Gastrocnemius medialis (tissue), 4 donors: ENCODE measurements at regions not wholly inside any gene's neighbourhood (a gene's known extent, or its start where the extent isn't known, plus 50 kb on each side); places are given as distances from the start of the nearest gene placed in this dataset.

ENCODE experiments used
- ATAC-seq, 2 donors: fragments of 150-250 bp; one replicate each; pipeline ENCODE4 v1.9.1; 2016
- DNase-seq, 2 donors: peaks; one replicate each; pipeline ENCODE4 v3.0.0-alpha.2; 2019
- H3K27ac ChIP-seq, 4 donors: fragments of 200-600 bp; sonication (generic); 1 replicate in 1 of 4; 2 replicates in 3 of 4; pipeline ENCODE4 v1.5.1; 2016 to 2018; ENCODE audit warnings: mild to moderate bottlenecking in 2 of 4, moderate library complexity in 1 of 4
- H3K27me3 ChIP-seq, 3 donors: fragments of 200-600 bp; sonication (generic) in 2 of 3; 1 replicate in 1 of 3; 2 replicates in 2 of 3; pipeline versions ENCODE4 v1.5.1 to v1.6.0; 2016 to 2019; ENCODE audit warnings: mild to moderate bottlenecking in 1 of 3, moderate library complexity in 1 of 3
- H3K36me3 ChIP-seq, 2 donors: fragments of 200-600 bp; sonication (generic) in 1 of 2; one replicate each; pipeline ENCODE4 v1.5.1; 2017 to 2018
- H3K4me1 ChIP-seq, 2 donors: fragments of 200-600 bp; sonication (generic) in 1 of 2; one replicate each; pipeline ENCODE4 v1.5.1; 2016 to 2017; ENCODE audit warnings: mild to moderate bottlenecking in 2 of 2
- H3K4me3 ChIP-seq, 4 donors: fragments of 200-600 bp; sonication (generic) in 3 of 4; 1 replicate in 1 of 4; 2 replicates in 3 of 4; pipeline ENCODE4 v1.5.1; 2016 to 2019; ENCODE audit warnings: mild to moderate bottlenecking in 2 of 4
- H3K9me3 ChIP-seq, 3 donors: fragments of 200-600 bp; sonication (generic) in 2 of 3; 1 replicate in 1 of 3; 2 replicates in 2 of 3; pipeline ENCODE4 v1.5.1; 2016 to 2019
- POLR2A ChIP-seq, 2 donors: fragments of 450-650 bp; IDR thresholded peaks; one replicate each; pipeline ENCODE4 v1.6.1; 2017; ENCODE audit warnings: antibody characterized with exemption in 2 of 2, mild to moderate bottlenecking in 2 of 2, moderate library complexity in 2 of 2
- in situ Hi-C, 4 donors: fragments of 200-750 bp; cut with MboI; loops; one replicate each; pipeline versions ENCODE4 v1.15.0 to v1.8.0; 2017; ENCODE audit warnings: low sequenced_read_pairs in 4 of 4
- intact Hi-C: fragments of 100-400 bp; cut with DNase I; formaldehyde crosslinking; loops from one replicate; pipeline ENCODE4 v1.15.1; 2023; ENCODE audit warnings: low total_unique reads
- TF ChIP-seq, protein P1 (sequence below), 5 experiments: fragments of 450-650 bp in 3 of 5; fragments of 200-600 bp in 2 of 5; sonication (generic) in 2 of 5; IDR thresholded peaks in 4 of 5; conservative IDR thresholded peaks in 1 of 5; 1 replicate in 4 of 5; 2 replicates in 1 of 5; pipeline ENCODE4 v1.5.1; 2016 to 2019; ENCODE audit warnings: antibody characterized with exemption in 5 of 5, mild to moderate bottlenecking in 3 of 5, moderate library complexity in 3 of 5

DNA sequence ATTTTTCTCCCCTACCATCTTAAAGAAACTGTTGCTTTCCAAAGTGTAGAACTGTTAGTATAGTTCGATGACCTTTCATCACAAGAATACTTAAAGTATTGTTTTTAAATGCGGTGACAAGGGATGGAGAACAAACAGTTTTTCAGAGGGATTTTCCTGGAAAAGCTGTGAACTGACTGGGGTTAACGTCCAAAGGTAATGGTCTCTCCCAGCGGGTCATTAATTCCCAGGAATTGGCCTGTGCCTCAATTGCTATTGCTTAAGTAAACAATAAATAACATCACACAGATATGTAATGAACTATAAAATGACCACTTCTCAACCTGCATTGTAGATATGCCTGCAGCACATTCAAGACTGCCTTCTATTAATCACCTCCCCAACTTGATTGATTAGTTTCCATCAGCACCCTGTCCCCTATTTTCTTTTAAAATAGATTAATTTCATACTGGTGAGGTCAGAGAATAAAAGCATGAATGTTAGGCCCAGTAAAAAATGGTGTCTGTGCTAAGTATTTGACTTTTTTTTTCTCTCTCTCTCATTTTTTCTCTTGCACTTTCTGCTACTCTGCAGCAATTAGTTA is 268.2 kb downstream of the SAMD5 start:
- Histone ChIP-seq H3K9me3 (no peaks in the 10 kb centered on the region), H3K4me1 (no peaks in the 10 kb centered on the region), H3K4me3 (no peak overlapping the region), H3K27me3 (no peaks in the 10 kb centered on the region), H3K27ac (no peak overlapping the region), H3K36me3 (no peaks in the 10 kb centered on the region)
- in situ Hi-C loops (no loop called here), intact Hi-C loops (no loop called here)
- TF ChIP-seq, protein P1, sequence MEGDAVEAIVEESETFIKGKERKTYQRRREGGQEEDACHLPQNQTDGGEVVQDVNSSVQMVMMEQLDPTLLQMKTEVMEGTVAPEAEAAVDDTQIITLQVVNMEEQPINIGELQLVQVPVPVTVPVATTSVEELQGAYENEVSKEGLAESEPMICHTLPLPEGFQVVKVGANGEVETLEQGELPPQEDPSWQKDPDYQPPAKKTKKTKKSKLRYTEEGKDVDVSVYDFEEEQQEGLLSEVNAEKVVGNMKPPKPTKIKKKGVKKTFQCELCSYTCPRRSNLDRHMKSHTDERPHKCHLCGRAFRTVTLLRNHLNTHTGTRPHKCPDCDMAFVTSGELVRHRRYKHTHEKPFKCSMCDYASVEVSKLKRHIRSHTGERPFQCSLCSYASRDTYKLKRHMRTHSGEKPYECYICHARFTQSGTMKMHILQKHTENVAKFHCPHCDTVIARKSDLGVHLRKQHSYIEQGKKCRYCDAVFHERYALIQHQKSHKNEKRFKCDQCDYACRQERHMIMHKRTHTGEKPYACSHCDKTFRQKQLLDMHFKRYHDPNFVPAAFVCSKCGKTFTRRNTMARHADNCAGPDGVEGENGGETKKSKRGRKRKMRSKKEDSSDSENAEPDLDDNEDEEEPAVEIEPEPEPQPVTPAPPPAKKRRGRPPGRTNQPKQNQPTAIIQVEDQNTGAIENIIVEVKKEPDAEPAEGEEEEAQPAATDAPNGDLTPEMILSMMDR (IDR thresholded peaks at IDR 0.05 in 4 of 5, conservative IDR thresholded peaks at IDR 0.05 in 1 of 5) = no peak
- no peak for TF ChIP-seq POLR2A (IDR thresholded peaks at IDR 0.05)
- no peak for DNase-seq
- no peak for ATAC-seq

- no peaks in the 10 kb centered on the region for H3K4me1 ChIP-seq
- intact Hi-C loops = no loop called here
- no peaks in the 10 kb centered on the region for H3K36me3 ChIP-seq
- no peak for ATAC-seq
- no peaks in the 10 kb centered on the region for H3K27me3 ChIP-seq
- no peaks in the 10 kb centered on the region for H3K9me3 ChIP-seq
- no peak overlapping the region for H3K27ac ChIP-seq
- in situ Hi-C loops = no loop called here
- no peak for DNase-seq
- TF ChIP-seq, protein P1 (IDR thresholded peaks at IDR 0.05 in 4 of 5, conservative IDR thresholded peaks at IDR 0.05 in 1 of 5) = no peak
- TF ChIP-seq POLR2A (IDR thresholded peaks at IDR 0.05) = no peak
- H3K4me3 ChIP-seq = no peak overlapping the region
Measured at GRCh38 chr6:147779624-147780023, 271.1 kb downstream of the SAMD5 start.

- DNase-seq (no peak), ATAC-seq (no peak)
- no peak overlapping the region for H3K4me3 ChIP-seq
- in situ Hi-C loops (no loop called here), intact Hi-C loops (no loop called here)
- TF ChIP-seq, protein P1 (IDR thresholded peaks at IDR 0.05 in 4 of 5, conservative IDR thresholded peaks at IDR 0.05 in 1 of 5) = no peak
- TF ChIP-seq POLR2A (IDR thresholded peaks at IDR 0.05) = no peak
- H3K4me1 ChIP-seq = no peaks in the 10 kb centered on the region
- H3K27me3 ChIP-seq = no peaks in the 10 kb centered on the region
- H3K36me3 ChIP-seq = no peaks in the 10 kb centered on the region
- H3K27ac ChIP-seq = no peak overlapping the region
- no peaks in the 10 kb centered on the region for H3K9me3 ChIP-seq
Measured at GRCh38 chr6:147782302-147782701, 273.8 kb downstream of the SAMD5 start.

DNA sequence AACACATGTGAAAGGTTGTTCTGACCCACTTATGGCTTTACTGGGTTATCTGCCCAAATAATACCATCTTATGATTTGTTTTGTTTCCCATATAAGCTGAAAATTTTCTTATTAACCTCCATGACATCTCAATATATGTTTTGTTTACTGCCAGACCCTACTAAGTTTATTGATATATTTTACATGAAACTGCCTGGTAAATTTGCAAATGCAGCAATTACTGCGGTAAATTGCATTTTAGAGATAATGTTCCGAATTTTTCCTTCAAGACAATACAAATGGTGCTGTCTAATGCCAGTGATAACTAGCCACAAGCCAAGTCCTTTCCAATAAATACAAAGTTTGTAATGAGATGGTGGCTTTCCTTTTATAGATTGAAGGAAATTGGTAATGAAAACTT is 275.9 kb downstream of the SAMD5 start:
- no peaks in the 10 kb centered on the region for H3K27me3 ChIP-seq
- ATAC-seq (no peak), DNase-seq (no peak)
- intact Hi-C loops (no loop called here), in situ Hi-C loops (no loop called here)
- no peaks in the 10 kb centered on the region for H3K9me3 ChIP-seq
- H3K4me3 ChIP-seq = no peak overlapping the region
- no peak for TF ChIP-seq POLR2A (IDR thresholded peaks at IDR 0.05)
- TF ChIP-seq, protein P1 (IDR thresholded peaks at IDR 0.05 in 4 of 5, conservative IDR thresholded peaks at IDR 0.05 in 1 of 5) = no peak
- no peaks in the 10 kb centered on the region for H3K36me3 ChIP-seq
- no peaks in the 10 kb centered on the region for H3K4me1 ChIP-seq
- H3K27ac ChIP-seq = no peak overlapping the region

DNA sequence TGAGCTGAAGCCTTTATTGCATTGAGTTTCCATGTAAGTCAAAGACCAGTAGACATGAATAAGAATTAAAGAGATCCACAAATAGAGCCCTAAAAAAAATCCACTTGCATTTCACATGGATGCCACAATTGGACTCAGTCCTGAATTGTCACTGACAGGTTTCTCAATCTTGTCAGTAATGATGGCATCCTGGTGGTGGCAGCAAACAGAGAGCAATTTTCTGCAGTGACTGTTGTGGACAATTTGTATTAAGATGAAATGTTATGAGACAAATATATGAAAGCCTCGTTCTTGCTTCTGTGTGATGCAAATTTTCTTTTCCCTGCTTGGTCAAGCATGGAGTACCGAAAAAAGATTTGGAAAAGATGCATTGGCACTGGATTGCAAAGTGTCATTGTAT is 278.9 kb downstream of the SAMD5 start:
- in situ Hi-C loops = no loop called here
- ATAC-seq = no peak
- intact Hi-C loops = no loop called here

More for the DNA sequence above, 278.9 kb downstream of the SAMD5 start:
- no peak for DNase-seq
- TF ChIP-seq POLR2A (IDR thresholded peaks at IDR 0.05) = no peak
- TF ChIP-seq, protein P1 (IDR thresholded peaks at IDR 0.05 in 4 of 5, conservative IDR thresholded peaks at IDR 0.05 in 1 of 5) = no peak
- H3K4me1 ChIP-seq = no peaks in the 10 kb centered on the region
- H3K4me3 ChIP-seq = no peak overlapping the region
- no peaks in the 10 kb centered on the region for H3K27me3 ChIP-seq
- H3K27ac ChIP-seq = no peak overlapping the region
- no peaks in the 10 kb centered on the region for H3K9me3 ChIP-seq
- no peaks in the 10 kb centered on the region for H3K36me3 ChIP-seq
